ENCODE measurements at regions not wholly inside any gene's neighbourhood (a gene's known extent, or its start where the extent isn't known, plus 50 kb on each side); places are given as distances from the start of the nearest gene placed in this dataset.

DNA sequence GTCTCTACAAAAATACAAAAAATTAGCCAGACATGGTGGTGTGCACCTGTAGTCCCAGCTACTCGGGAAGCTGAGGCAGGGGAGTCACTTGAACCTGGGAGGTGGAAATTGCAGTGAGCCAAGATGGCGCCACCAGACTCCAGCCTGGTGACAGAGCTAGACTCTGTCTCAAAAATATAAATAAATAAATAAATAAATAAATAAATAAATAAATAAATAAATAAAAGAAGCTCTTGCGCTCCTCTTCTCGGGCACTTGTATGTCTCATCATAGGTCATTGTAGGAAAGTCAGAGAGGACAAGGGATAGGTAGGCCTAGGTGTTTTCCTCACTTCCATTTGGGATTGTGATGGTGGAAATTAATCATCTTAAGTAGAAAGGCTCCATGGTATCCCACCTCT, 252.8 kb downstream of the PIK3R1 start:
- TF ChIP-seq, protein P1, sequence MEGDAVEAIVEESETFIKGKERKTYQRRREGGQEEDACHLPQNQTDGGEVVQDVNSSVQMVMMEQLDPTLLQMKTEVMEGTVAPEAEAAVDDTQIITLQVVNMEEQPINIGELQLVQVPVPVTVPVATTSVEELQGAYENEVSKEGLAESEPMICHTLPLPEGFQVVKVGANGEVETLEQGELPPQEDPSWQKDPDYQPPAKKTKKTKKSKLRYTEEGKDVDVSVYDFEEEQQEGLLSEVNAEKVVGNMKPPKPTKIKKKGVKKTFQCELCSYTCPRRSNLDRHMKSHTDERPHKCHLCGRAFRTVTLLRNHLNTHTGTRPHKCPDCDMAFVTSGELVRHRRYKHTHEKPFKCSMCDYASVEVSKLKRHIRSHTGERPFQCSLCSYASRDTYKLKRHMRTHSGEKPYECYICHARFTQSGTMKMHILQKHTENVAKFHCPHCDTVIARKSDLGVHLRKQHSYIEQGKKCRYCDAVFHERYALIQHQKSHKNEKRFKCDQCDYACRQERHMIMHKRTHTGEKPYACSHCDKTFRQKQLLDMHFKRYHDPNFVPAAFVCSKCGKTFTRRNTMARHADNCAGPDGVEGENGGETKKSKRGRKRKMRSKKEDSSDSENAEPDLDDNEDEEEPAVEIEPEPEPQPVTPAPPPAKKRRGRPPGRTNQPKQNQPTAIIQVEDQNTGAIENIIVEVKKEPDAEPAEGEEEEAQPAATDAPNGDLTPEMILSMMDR (IDR thresholded peaks at IDR 0.05; ENCODE audit: low read depth, low read length, poor library complexity, severe bottlenecking), result no peak
- no peak for TF ChIP-seq EZH2phosphoT487 (IDR thresholded peaks at IDR 0.05; ENCODE audit: borderline replicate concordance, low read length)

All from DOHH2 (cell line).